ENCODE measurements at regions not wholly inside any gene's neighbourhood (a gene's known extent, or its start where the extent isn't known, plus 50 kb on each side); places are given as distances from the start of the nearest gene placed in this dataset.

GRCh38 chr2:71787476-71788185 is 334.3 kb downstream of the DYSF start:
- no peak for TF ChIP-seq TAF1 (IDR thresholded peaks at IDR 0.05; ENCODE audit: borderline replicate concordance, insufficient read depth, low read length)
- TF ChIP-seq SIN3A (IDR thresholded peaks at IDR 0.05; ENCODE audit: borderline replicate concordance, insufficient read depth, low read length): no peak
- no peak for TF ChIP-seq REST (IDR thresholded peaks at IDR 0.05; ENCODE audit: insufficient read depth in 1 of 2, low read depth in 2 of 2, low read length in 2 of 2)
- TF ChIP-seq POLR2AphosphoS5 (IDR thresholded peaks at IDR 0.05; ENCODE audit: low read depth, low read length): no peak
- TF ChIP-seq FOXP2 (optimal IDR thresholded peaks at IDR 0.05; ENCODE audit: borderline replicate concordance, extremely low read depth, extremely low read length, insufficient read depth): no peak
